HEK293 (cell line): ENCODE measurements at regions not wholly inside any gene's neighbourhood (a gene's known extent, or its start where the extent isn't known, plus 50 kb on each side); places are given as distances from the start of the nearest gene placed in this dataset.

ENCODE experiments used
- CTCF ChIA-PET: fragments of 350-600 bp; formaldehyde crosslinking; extraction: SDS; loops from one replicate; lab custom pipeline; 2021; ENCODE audit warnings: antibody characterized with exemption; lab: Yijun Ruan, JAX
- POLR2A ChIA-PET: fragments of 300-600 bp; formaldehyde crosslinking; extraction: SDS; loops from one replicate; lab custom pipeline; 2020; ENCODE audit warnings: antibody characterized with exemption, inconsistent platforms; lab: Yijun Ruan, JAX
- H3K27ac ChIP-seq: fragments of 200-500 bp; sonication (Bioruptor generic); 2 replicates; pipeline ENCODE4 v1.5.1; 2014; ENCODE audit warnings: low read depth, low read length, control low read depth, inconsistent platforms; ENCODE audit errors: extremely low read depth
- H3K36me3 ChIP-seq, 2 experiments: fragments of 200-500 bp in 1 of 2; sonication (Bioruptor generic) in 1 of 2; 1 replicate in 1 of 2; 2 replicates in 1 of 2; pipeline ENCODE4 v1.5.1; 2014 to 2017; ENCODE audit warnings: inconsistent platforms in 2 of 2, low read length in 2 of 2; ENCODE audit not compliant: control insufficient read depth in 2 of 2, insufficient read depth in 1 of 2
- H3K4me1 ChIP-seq: fragments of 200-500 bp; sonication (Bioruptor generic); 2 replicates; pipeline ENCODE4 v1.5.1; 2014; ENCODE audit warnings: mild to moderate bottlenecking, low read length, inconsistent platforms; ENCODE audit not compliant: control insufficient read depth, insufficient read depth
- H3K4me3 ChIP-seq: 2 replicates; pipeline ENCODE4 v1.5.1; 2011; ENCODE audit warnings: low read depth, mild to moderate bottlenecking, control low read depth, low read length, moderate library complexity
- H3K9me3 ChIP-seq: fragments of 200-500 bp; sonication (Bioruptor generic); 2 replicates; pipeline ENCODE4 v1.5.1; 2014; ENCODE audit warnings: low read depth, low read length, inconsistent platforms; ENCODE audit not compliant: control insufficient read depth, insufficient read depth
- BCL11B ChIP-seq: fragments of 450-650 bp; formaldehyde crosslinking; IDR thresholded peaks from 2 replicates; pipeline ENCODE4 v1.5.1; 2016; ENCODE audit warnings: low read depth, missing biosample characterization, missing genetic modification characterization
- GLIS1 ChIP-seq: fragments of 450-650 bp; formaldehyde crosslinking; IDR thresholded peaks from 2 replicates; pipeline ENCODE4 v1.5.1; 2016; ENCODE audit warnings: missing biosample characterization, missing genetic modification characterization
- HOXC10 ChIP-seq: sonication (generic); formaldehyde crosslinking; IDR thresholded peaks from 2 replicates; pipeline ENCODE4 v1.8.1; 2023; ENCODE audit warnings: mild to moderate bottlenecking, missing genetic modification reagents
- KLF10 ChIP-seq: fragments of 450-650 bp; IDR thresholded peaks from 2 replicates; pipeline ENCODE4 v1.5.1; 2018; ENCODE audit warnings: missing biosample characterization, mild to moderate bottlenecking, missing genetic modification characterization
- MEIS1 ChIP-seq: sonication (generic); formaldehyde crosslinking; IDR thresholded peaks from 2 replicates; pipeline ENCODE4 v1.8.1; 2022; ENCODE audit warnings: missing genetic modification reagents, mild to moderate bottlenecking, borderline replicate concordance
- PATZ1 ChIP-seq: fragments of 450-650 bp; formaldehyde crosslinking; IDR thresholded peaks from 2 replicates; pipeline ENCODE4 v1.5.1; 2016; ENCODE audit warnings: missing biosample characterization, missing genetic modification characterization
- RBAK ChIP-seq: fragments of 450-650 bp; formaldehyde crosslinking; IDR thresholded peaks from 2 replicates; pipeline ENCODE4 v1.5.1; 2016; ENCODE audit warnings: missing biosample characterization, missing genetic modification characterization
- YY1 ChIP-seq: fragments of 450-650 bp; formaldehyde crosslinking; IDR thresholded peaks from 2 replicates; pipeline ENCODE4 v1.5.1; 2018; ENCODE audit warnings: missing biosample characterization, missing genetic modification characterization
- ZBTB17 ChIP-seq: fragments of 450-650 bp; formaldehyde crosslinking; IDR thresholded peaks from 2 replicates; pipeline ENCODE4 v1.5.1; 2016; ENCODE audit warnings: missing biosample characterization, missing genetic modification characterization
- ZFHX2 ChIP-seq: fragments of 450-650 bp; formaldehyde crosslinking; conservative IDR thresholded peaks from 2 replicates; pipeline ENCODE4 v1.5.1; 2016; ENCODE audit warnings: missing biosample characterization, missing genetic modification characterization
- ZFP41 ChIP-seq: fragments of 450-650 bp; formaldehyde crosslinking; IDR thresholded peaks from 2 replicates; pipeline ENCODE4 v1.5.1; 2016; ENCODE audit warnings: missing biosample characterization, missing genetic modification characterization, borderline replicate concordance
- ZFP69B ChIP-seq: fragments of 450-650 bp; formaldehyde crosslinking; IDR thresholded peaks from 2 replicates; pipeline ENCODE4 v1.5.1; 2016; ENCODE audit warnings: missing biosample characterization, missing genetic modification characterization
- ZIC2 ChIP-seq: fragments of 450-650 bp; formaldehyde crosslinking; IDR thresholded peaks from 2 replicates; pipeline ENCODE4 v1.5.1; 2016; ENCODE audit warnings: missing biosample characterization, missing genetic modification characterization
- ZNF114 ChIP-seq: fragments of 450-650 bp; formaldehyde crosslinking; IDR thresholded peaks from 2 replicates; pipeline ENCODE4 v1.5.0; 2017; ENCODE audit warnings: missing biosample characterization, missing genetic modification characterization
- ZNF140 ChIP-seq: fragments of 450-650 bp; formaldehyde crosslinking; IDR thresholded peaks from 2 replicates; pipeline ENCODE4 v1.5.1; 2016; ENCODE audit warnings: missing biosample characterization, missing genetic modification characterization
- ZNF157 ChIP-seq: fragments of 450-650 bp; formaldehyde crosslinking; IDR thresholded peaks from 2 replicates; pipeline ENCODE4 v1.5.1; 2016; ENCODE audit warnings: missing biosample characterization, missing genetic modification characterization
- ZNF202 ChIP-seq: fragments of 450-650 bp; formaldehyde crosslinking; IDR thresholded peaks from 2 replicates; pipeline ENCODE4 v1.5.1; 2016; ENCODE audit warnings: missing biosample characterization, missing genetic modification characterization, borderline replicate concordance
- ZNF214 ChIP-seq: fragments of 450-650 bp; formaldehyde crosslinking; IDR thresholded peaks from 2 replicates; pipeline ENCODE4 v1.5.1; 2017; ENCODE audit warnings: missing biosample characterization, mild to moderate bottlenecking, missing genetic modification characterization, borderline replicate concordance
- ZNF23 ChIP-seq: fragments of 450-650 bp; formaldehyde crosslinking; IDR thresholded peaks from 2 replicates; pipeline ENCODE4 v1.5.1; 2016; ENCODE audit warnings: missing biosample characterization, missing genetic modification characterization, borderline replicate concordance
- ZNF266 ChIP-seq: fragments of 450-650 bp; formaldehyde crosslinking; IDR thresholded peaks from 2 replicates; pipeline ENCODE4 v1.5.1; 2016; ENCODE audit warnings: missing biosample characterization, missing genetic modification characterization, low read depth
- ZNF302 ChIP-seq: fragments of 450-650 bp; formaldehyde crosslinking; IDR thresholded peaks from 2 replicates; pipeline ENCODE4 v1.5.1; 2016; ENCODE audit warnings: missing biosample characterization, missing genetic modification characterization, low read depth
- ZNF350 ChIP-seq: fragments of 450-650 bp; formaldehyde crosslinking; IDR thresholded peaks from 2 replicates; pipeline ENCODE4 v1.5.0; 2017; ENCODE audit warnings: missing biosample characterization, mild to moderate bottlenecking, missing genetic modification characterization
- ZNF416 ChIP-seq: fragments of 450-650 bp; formaldehyde crosslinking; IDR thresholded peaks from 2 replicates; pipeline ENCODE4 v1.5.1; 2016; ENCODE audit warnings: missing biosample characterization, missing genetic modification characterization
- ZNF473 ChIP-seq: fragments of 450-650 bp; formaldehyde crosslinking; IDR thresholded peaks from 2 replicates; pipeline ENCODE4 v1.5.1; 2017; ENCODE audit warnings: missing biosample characterization, missing genetic modification characterization
- ZNF48 ChIP-seq: fragments of 450-650 bp; formaldehyde crosslinking; IDR thresholded peaks from 2 replicates; pipeline ENCODE4 v1.5.1; 2016; ENCODE audit warnings: missing biosample characterization, missing genetic modification characterization
- ZNF501 ChIP-seq: fragments of 450-650 bp; formaldehyde crosslinking; IDR thresholded peaks from 2 replicates; pipeline ENCODE4 v1.5.1; 2016; ENCODE audit warnings: missing biosample characterization, missing genetic modification characterization
- ZNF521 ChIP-seq: fragments of 450-650 bp; formaldehyde crosslinking; IDR thresholded peaks from 2 replicates; pipeline ENCODE4 v1.5.1; 2017; ENCODE audit warnings: missing biosample characterization, mild to moderate bottlenecking, missing genetic modification characterization
- ZNF549 ChIP-seq: fragments of 450-650 bp; IDR thresholded peaks from 2 replicates; pipeline ENCODE4 v1.5.1; 2018; ENCODE audit warnings: missing biosample characterization, missing genetic modification characterization, mild to moderate bottlenecking, inconsistent platforms, moderate library complexity
- ZNF776 ChIP-seq: fragments of 450-650 bp; formaldehyde crosslinking; IDR thresholded peaks from 2 replicates; pipeline ENCODE4 v1.5.0; 2017; ENCODE audit warnings: missing biosample characterization, missing genetic modification characterization, borderline replicate concordance
- ZNF792 ChIP-seq: fragments of 450-650 bp; formaldehyde crosslinking; IDR thresholded peaks from 2 replicates; pipeline ENCODE4 v1.5.1; 2016; ENCODE audit warnings: missing biosample characterization, missing genetic modification characterization
- ZSCAN16 ChIP-seq: fragments of 450-650 bp; formaldehyde crosslinking; IDR thresholded peaks from 2 replicates; pipeline ENCODE4 v1.5.1; 2016; ENCODE audit warnings: missing biosample characterization, missing genetic modification characterization
- ZSCAN30 ChIP-seq: fragments of 450-650 bp; IDR thresholded peaks from 2 replicates; pipeline ENCODE4 v1.5.1; 2018; ENCODE audit warnings: missing biosample characterization, mild to moderate bottlenecking, missing genetic modification characterization, moderate library complexity
- ZSCAN5A ChIP-seq: fragments of 450-650 bp; formaldehyde crosslinking; IDR thresholded peaks from 2 replicates; pipeline ENCODE4 v1.5.1; 2016; ENCODE audit warnings: missing biosample characterization, missing genetic modification characterization

DNA sequence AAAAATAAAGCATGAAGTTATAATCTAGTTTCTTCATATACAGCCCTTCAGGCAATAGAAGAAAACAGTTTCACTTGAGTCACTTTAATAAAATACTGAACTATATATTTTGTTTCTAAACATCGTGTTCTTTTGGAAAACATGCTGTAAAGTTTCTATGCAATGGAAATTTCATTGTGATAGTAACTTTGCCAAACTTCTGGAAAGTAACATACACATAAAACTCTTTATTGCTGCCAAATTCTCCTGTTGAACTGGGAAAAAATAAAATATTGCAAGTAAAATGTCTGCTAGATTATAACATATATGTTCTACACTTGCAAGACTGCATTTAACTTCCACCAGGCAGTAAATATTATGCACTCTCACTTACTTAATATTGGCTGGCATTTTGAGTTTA, 635.4 kb downstream of the SPRY1 start:
- no peak overlapping the region for H3K27ac ChIP-seq
- TF ChIP-seq ZSCAN30 (no peak), ZNF48 (no peak)
- TF ChIP-seq, all 188 proteins: peak for 0
- H3K9me3 ChIP-seq = no peaks in the 10 kb centered on the region
- no peak overlapping the region for H3K4me3 ChIP-seq
- no peaks in the 10 kb centered on the region for H3K4me1 ChIP-seq
- CTCF ChIA-PET = no interaction called here
- H3K36me3 ChIP-seq = no peaks in the 10 kb centered on the region
- POLR2A ChIA-PET = no interaction called here

- Histone ChIP-seq H3K9me3 (no peaks in the 10 kb centered on the region), H3K4me3 (no peak overlapping the region), H3K4me1 (no peaks in the 10 kb centered on the region), H3K27ac (no peak overlapping the region)
- POLR2A ChIA-PET = no interaction called here
- TF ChIP-seq YY1 (tag by site-specific recombination) (no peak), ZSCAN5A (tag by site-specific recombination) (no peak), ZNF473 (tag by site-specific recombination) (no peak), ZNF521 (tag by site-specific recombination) (no peak), ZNF350 (tag by site-specific recombination) (no peak), BCL11B (tag by site-specific recombination) (no peak), GLIS1 (tag by site-specific recombination) (no peak), MEIS1 (no peak), ZNF114 (tag by site-specific recombination) (no peak), ZNF792 (no peak), ZSCAN16 (tag by site-specific recombination) (no peak), ZNF501 (tag by site-specific recombination) (no peak), KLF10 (no peak), ZNF776 (tag by site-specific recombination) (no peak), ZNF202 (tag by site-specific recombination) (no peak)
- TF ChIP-seq, all 188 proteins: peak for 0
- CTCF ChIA-PET = interaction anchor here (0.6 kb wide), 1 partner anchor 39 kb away, joined by 7 read pairs; no protein-coding TSS in a partner anchor
- H3K36me3 ChIP-seq = no peaks in the 10 kb centered on the region
These were observed 638.9 kb downstream of the SPRY1 start for GRCh38 chr4:124035364-124036041.

DNA sequence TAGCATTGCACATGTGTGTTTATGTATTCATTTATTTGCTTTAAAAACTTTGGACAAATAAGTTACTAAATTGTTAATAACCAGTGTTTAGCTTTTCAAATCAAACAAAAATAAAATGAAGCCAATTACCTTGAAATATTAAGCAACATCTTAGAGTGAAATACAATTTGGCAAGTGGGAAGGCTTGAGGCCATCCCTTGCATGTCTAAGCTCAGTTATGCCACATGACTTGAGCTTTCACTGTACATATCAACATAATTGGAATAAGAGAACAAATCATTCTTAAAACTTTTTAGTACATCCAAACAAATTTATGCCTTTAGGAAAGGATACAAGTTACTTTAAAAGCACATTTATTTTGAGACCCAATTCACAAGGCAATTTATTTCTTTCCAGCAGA, 640.6 kb downstream of the SPRY1 start:
- H3K4me1 ChIP-seq = no peaks in the 10 kb centered on the region
- no peaks in the 10 kb centered on the region for H3K36me3 ChIP-seq
- H3K4me3 ChIP-seq = no peak overlapping the region
- H3K27ac ChIP-seq = no peak overlapping the region
- ChIA-PET POLR2A (no interaction called here), CTCF (no interaction called here)
- H3K9me3 ChIP-seq = no peaks in the 10 kb centered on the region
- TF ChIP-seq ZBTB17 (tag by site-specific recombination) (no peak), ZNF202 (tag by site-specific recombination) (no peak), ZNF140 (tag by site-specific recombination) (no peak), HOXC10 (CRISPR knock-in tag) (no peak), PATZ1 (tag by site-specific recombination) (no peak), ZNF416 (tag by site-specific recombination) (no peak), ZNF266 (no peak), ZFP69B (tag by site-specific recombination) (no peak), RBAK (no peak), ZNF549 (tag by site-specific recombination) (no peak), ZFP41 (tag by site-specific recombination) (no peak), ZNF157 (tag by site-specific recombination) (no peak), ZIC2 (tag by site-specific recombination) (no peak), ZNF214 (tag by site-specific recombination) (no peak), ZFHX2 (tag by site-specific recombination) (no peak), ZNF302 (tag by site-specific recombination) (no peak), ZNF23 (tag by site-specific recombination) (no peak)
